ENCODE measurements at regions not wholly inside any gene's neighbourhood (a gene's known extent, or its start where the extent isn't known, plus 50 kb on each side); places are given as distances from the start of the nearest gene placed in this dataset.
"Not testable (repeated sequence)": the region's sequence is repeated elsewhere in the genome, so short reads cannot be mapped to it uniquely, and the experiment has no call there.

DNA sequence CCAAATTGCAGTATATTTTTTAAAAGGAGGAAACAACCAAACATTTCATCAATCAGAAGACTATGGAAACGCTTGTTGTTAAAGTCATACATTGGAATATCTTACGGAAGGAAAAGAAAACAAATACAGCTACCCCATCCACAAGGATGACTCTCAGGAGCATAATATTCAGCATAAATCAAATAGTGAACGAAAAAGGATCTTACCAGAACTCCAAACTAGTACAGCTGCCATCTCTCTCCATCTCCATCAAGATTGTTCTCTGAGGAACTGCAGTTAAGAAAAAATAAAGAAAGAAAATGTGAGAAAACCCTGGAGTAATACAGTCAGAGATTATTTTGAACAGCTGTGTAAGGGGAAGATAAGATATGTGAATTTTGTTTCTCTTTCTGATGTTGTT is 299.8 kb upstream of the CNTN5 start:
- DNase-seq (ENCODE audit: low read depth): no peak
- H3K4me3 ChIP-seq (ENCODE audit: low read depth, low read length): no peak overlapping the region
- TF ChIP-seq, protein P1, sequence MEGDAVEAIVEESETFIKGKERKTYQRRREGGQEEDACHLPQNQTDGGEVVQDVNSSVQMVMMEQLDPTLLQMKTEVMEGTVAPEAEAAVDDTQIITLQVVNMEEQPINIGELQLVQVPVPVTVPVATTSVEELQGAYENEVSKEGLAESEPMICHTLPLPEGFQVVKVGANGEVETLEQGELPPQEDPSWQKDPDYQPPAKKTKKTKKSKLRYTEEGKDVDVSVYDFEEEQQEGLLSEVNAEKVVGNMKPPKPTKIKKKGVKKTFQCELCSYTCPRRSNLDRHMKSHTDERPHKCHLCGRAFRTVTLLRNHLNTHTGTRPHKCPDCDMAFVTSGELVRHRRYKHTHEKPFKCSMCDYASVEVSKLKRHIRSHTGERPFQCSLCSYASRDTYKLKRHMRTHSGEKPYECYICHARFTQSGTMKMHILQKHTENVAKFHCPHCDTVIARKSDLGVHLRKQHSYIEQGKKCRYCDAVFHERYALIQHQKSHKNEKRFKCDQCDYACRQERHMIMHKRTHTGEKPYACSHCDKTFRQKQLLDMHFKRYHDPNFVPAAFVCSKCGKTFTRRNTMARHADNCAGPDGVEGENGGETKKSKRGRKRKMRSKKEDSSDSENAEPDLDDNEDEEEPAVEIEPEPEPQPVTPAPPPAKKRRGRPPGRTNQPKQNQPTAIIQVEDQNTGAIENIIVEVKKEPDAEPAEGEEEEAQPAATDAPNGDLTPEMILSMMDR (conservative IDR thresholded peaks at IDR 0.05; ENCODE audit: low read depth, low read length): no peak

DNA sequence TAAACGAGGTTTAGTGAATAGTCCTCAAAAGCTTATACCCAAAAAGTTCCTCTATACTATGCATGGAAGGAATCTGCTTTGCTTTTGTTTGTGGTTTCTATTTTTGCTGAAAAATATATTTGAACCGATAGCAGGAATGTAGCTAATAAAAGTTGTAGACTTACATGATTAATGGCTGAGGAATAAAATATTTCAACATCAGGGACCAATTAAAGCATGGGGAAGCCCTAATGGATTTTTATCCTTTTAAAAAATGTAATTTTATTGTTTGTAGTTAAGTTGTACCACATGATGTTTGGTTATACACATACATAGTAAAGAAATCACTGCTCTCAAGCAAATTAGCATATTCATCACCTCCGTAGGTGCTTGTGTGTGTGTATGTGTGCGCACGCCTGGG is 295.3 kb upstream of the CNTN5 start:
- DNase-seq (ENCODE audit: low read depth): no peak
- TF ChIP-seq, protein P1 (conservative IDR thresholded peaks at IDR 0.05; ENCODE audit: low read depth, low read length): no peak
- no peak overlapping the region for H3K4me3 ChIP-seq (ENCODE audit: low read depth, low read length)

DNA sequence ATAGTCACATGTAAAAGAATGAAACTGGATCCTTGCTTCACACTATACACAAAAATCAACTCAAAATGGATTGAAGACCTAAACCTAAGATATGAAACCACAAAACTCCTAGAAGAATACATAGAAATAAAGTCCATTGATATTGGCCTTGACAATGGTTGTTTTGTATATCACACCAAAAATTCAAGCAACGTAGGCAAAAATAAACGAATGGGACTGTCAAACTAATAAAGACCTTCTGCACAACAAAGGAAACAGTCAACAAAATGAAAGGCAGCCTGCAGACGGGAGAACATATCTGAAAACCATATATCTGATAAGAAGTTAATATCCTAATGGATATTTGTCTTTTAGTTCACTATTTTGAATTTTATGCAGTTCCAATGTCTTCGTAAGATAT is 292.3 kb upstream of the CNTN5 start:
- no peak for DNase-seq (ENCODE audit: low read depth)

DNA sequence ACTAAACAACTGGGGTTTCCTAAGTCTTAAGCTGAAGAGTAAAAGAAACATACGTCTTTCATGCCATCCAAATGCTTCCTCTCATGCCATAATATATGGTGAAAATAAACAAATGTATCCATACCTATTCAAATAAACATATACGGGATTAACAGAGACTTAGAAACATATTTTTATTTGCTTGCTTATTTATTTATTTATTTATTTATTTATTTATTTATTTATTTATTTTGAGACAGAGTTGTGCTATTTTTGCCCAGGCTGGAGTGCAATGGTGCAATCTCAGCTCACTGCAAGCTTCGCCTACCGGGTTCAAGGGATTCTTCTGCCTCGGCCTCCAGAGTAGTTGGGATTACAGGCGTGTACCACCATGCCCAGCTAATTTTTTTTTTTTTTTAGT is 291.6 kb upstream of the CNTN5 start:
- TF ChIP-seq, protein P1 (conservative IDR thresholded peaks at IDR 0.05; ENCODE audit: low read depth, low read length): no peak
- DNase-seq (ENCODE audit: low read depth): no peak
- H3K4me3 ChIP-seq (ENCODE audit: low read depth, low read length): no peak overlapping the region

More for the DNA sequence above, 292.3 kb upstream of the CNTN5 start:
- TF ChIP-seq, protein P1 (conservative IDR thresholded peaks at IDR 0.05; ENCODE audit: low read depth, low read length): no peak
- no peak overlapping the region for H3K4me3 ChIP-seq (ENCODE audit: low read depth, low read length)

DNA sequence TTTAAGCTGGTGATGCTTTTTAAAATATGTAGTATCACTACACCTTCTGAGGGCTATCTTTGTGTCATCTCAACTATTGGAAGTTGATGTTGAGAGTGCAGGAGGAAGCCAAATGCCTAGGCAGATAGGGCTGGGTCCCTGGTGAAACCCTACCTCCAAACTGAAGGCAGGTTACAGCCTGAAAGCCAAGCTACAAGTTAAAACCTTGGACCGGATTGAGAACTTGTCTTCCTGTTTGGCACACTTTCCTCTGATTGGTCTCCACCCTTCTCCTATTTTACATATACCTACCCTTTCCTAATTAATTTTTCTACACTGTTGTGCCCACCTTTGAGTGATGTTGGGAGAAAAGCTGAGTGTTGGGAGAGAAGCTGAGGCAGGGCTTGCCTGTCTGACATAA is 287.8 kb upstream of the CNTN5 start:
- no peak overlapping the region for H3K4me3 ChIP-seq (ENCODE audit: low read depth, low read length)
- TF ChIP-seq, protein P1 (conservative IDR thresholded peaks at IDR 0.05; ENCODE audit: low read depth, low read length): no peak
- no peak for DNase-seq (ENCODE audit: low read depth)

DNA sequence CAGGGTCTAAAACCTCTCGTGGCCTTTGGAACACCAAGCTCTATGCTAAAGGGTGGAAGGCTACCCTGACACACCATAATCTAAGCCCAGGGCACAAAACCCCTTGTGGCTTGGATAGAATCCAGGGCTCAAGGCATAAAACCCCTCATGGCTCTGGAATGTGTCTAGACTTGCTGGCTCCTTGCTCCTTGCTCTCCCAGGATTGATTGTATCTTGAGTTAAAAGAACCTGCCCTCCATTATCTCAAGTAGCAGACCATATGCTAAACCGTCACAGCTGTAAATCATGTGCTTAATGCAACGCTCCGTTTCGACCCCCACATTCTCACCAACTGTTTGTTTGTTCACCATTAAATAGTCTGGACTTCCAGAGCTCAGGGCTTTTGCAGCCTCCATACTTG is 287.4 kb upstream of the CNTN5 start:
- not testable (repeated sequence) for DNase-seq (ENCODE audit: low read depth); H3K4me3 ChIP-seq (ENCODE audit: low read depth, low read length)

DNA sequence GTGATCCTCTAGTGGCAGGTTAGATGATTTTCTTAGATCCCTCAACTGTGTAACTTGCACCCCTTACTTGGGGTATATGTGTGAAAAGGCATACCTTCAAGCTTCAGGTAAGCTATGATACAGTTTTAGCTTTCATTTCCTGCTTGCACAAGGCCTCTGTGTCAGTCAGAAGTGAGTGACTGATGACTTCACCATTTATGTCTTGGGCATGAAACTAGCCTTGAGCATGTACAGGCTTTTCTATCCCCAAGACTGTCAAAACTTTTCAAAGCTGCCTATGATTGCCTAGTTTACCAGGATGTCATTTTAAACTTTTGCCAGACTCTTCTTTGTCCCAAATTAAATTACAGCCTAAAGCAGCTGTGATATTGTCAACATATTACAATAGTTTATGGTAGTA is 286.1 kb upstream of the CNTN5 start:
- TF ChIP-seq, protein P1 (conservative IDR thresholded peaks at IDR 0.05; ENCODE audit: low read depth, low read length): no peak
- no peak overlapping the region for H3K4me3 ChIP-seq (ENCODE audit: low read depth, low read length)
- DNase-seq (ENCODE audit: low read depth): no peak

DNA sequence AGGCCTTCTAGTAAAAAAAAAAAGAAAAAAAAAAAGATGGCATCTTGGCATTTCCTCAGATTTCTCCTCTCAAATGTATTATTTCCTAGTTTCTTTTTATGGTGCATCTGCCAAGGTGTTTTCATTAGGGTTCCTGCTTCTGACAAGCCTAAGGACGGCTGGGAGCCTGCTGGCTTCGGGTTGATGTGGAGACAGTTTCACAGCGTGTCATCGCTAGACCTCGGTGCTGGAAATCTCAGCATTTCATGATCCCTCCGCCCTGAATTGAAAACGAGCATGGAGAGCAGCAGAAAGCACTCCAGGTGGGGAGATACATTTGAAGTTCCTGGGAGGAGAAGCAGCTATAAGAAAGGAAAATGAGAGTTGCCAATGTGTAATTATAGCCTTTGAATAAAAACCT is 283.9 kb upstream of the CNTN5 start:
- H3K4me3 ChIP-seq (ENCODE audit: low read depth, low read length): no peak overlapping the region
- DNase-seq (ENCODE audit: low read depth): no peak
- TF ChIP-seq, protein P1 (conservative IDR thresholded peaks at IDR 0.05; ENCODE audit: low read depth, low read length): no peak
